ENCODE measurements at regions not wholly inside any gene's neighbourhood (a gene's known extent, or its start where the extent isn't known, plus 50 kb on each side); places are given as distances from the start of the nearest gene placed in this dataset.

GRCh38 chr18:46243673-46244072 lies 139.5 kb downstream of the HAUS1 start:
- Histone ChIP-seq H2AFZ (ENCODE audit: low read depth, low read length) (no peak overlapping the region), H3K9ac (replicated peaks; ENCODE audit: extremely low read depth, insufficient read depth, low read length) (no peak overlapping the region), H3K27ac (ENCODE audit: insufficient read depth, low read depth, low read length) (no peak overlapping the region), H3K36me3 (ENCODE audit: control insufficient read depth in 2 of 2, extremely low read depth in 1 of 2, insufficient read depth in 2 of 2, low read length in 2 of 2) (no peaks in the 10 kb centered on the region), H3K27me3 (ENCODE audit: control insufficient read depth in 2 of 2, insufficient read depth in 2 of 2, low read length in 2 of 2) (no peaks in the 10 kb centered on the region), H3K4me2 (ENCODE audit: insufficient read depth, low read length) (no peak overlapping the region), H3K4me1 (ENCODE audit: control insufficient read depth, extremely low read depth, insufficient read depth, low read length) (no peaks in the 10 kb centered on the region), H3K9me1 (replicated peaks; ENCODE audit: control insufficient read depth, extremely low read depth, insufficient read depth, low read length) (no peaks in the 10 kb centered on the region), H3K9me3 (replicated peaks; ENCODE audit: control insufficient read depth, insufficient read depth, low read length) (no peaks in the 10 kb centered on the region), H4K20me1 (replicated peaks; ENCODE audit: control insufficient read depth, extremely low read depth, insufficient read depth, low read length) (no peaks in the 10 kb centered on the region), H3K4me3 (replicated peaks in 1 of 3; ENCODE audit: insufficient read depth in 1 of 3, low read depth in 1 of 3, low read length in 3 of 3) (no peak overlapping the region), H3K79me2 (ENCODE audit: control insufficient read depth, insufficient read depth, low read length) (peaks cover 5% of the 10 kb centered on the region)
- intact Hi-C loops (cut with micrococcal nuclease) (no loop called here), dilution Hi-C loops (cut with MboI; ENCODE audit: extremely low pct_ligation_motif_present, low sequenced_read_pairs) (no loop called here)
- TF ChIP-seq POLR2AphosphoS5 (IDR thresholded peaks at IDR 0.05; ENCODE audit: insufficient read depth, low read depth, low read length) = no peak
- no peak for TF ChIP-seq FOS (IDR thresholded peaks at IDR 0.05; ENCODE audit: borderline replicate concordance, insufficient read depth, low read length)
- TF ChIP-seq EZH2 (IDR thresholded peaks at IDR 0.05; ENCODE audit: borderline replicate concordance, low read depth, low read length, severe bottlenecking) = no peak
- TF ChIP-seq JUN (IDR thresholded peaks at IDR 0.05; ENCODE audit: borderline replicate concordance, insufficient read depth, insufficient read length, low read depth) = no peak
- no peak for TF ChIP-seq GATA2 (IDR thresholded peaks at IDR 0.05; ENCODE audit: insufficient read depth, insufficient read length, low read depth, low read length)
- no peak for TF ChIP-seq POLR2A (IDR thresholded peaks at IDR 0.05; ENCODE audit: low read depth, low read length)
- TF ChIP-seq MYC (IDR thresholded peaks at IDR 0.05; ENCODE audit: low read depth, low read length) = no peak
- no peak for TF ChIP-seq CTCF (IDR thresholded peaks at IDR 0.05; ENCODE audit: extremely low read depth in 1 of 2, insufficient read depth in 1 of 2, low read depth in 1 of 2, low read length in 2 of 2)
- TF ChIP-seq MAX (IDR thresholded peaks at IDR 0.05; ENCODE audit: insufficient read depth, insufficient read length) = no peak
- CTCF ChIA-PET = no interaction called here
- POLR2A ChIA-PET = no interaction called here
- FAIRE-seq (no peak), DNase-seq (ENCODE audit: low read depth, low spot score) (no peak)
- BruUV-seq (replicated peaks) = no TSS peak
